Umbilical cord (tissue), 1 donor: ENCODE measurements at regions not wholly inside any gene's neighbourhood (a gene's known extent, or its start where the extent isn't known, plus 50 kb on each side); places are given as distances from the start of the nearest gene placed in this dataset.
A peak's percentile ranks its signal among the peaks of the same experiment; 100 is the strongest.

ENCODE experiments used
- DNase-seq: peaks from one replicate; pipeline ENCODE4 v3.0.0-alpha.2; 2015; ENCODE audit warnings: low spot score

- no peak for DNase-seq
Measured at GRCh38 chr1:218867941-218868626, 305.6 kb upstream of the LYPLAL1 start.

- no peak for DNase-seq
Measured at GRCh38 chr1:218869276-218869675, 304.4 kb upstream of the LYPLAL1 start.

DNA sequence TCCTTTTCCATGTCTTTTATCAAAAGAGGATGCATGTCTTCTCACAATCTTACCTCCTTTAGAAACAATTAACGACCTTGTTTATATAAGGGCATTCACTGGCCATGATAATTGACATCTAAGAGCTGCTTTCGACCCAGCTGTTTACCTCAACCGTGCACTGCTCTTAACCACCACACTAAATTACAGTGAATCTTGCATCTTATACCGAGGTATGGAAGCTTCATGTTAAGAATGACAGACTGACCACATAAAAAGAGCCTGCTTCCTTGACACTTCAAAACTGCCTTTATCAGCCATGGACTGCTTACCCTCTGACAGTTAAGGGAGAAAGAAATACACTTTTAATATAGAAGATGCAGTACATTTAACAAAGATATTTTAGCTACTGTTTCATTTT is 301.7 kb upstream of the LYPLAL1 start:
- DNase-seq, result no peak

DNA sequence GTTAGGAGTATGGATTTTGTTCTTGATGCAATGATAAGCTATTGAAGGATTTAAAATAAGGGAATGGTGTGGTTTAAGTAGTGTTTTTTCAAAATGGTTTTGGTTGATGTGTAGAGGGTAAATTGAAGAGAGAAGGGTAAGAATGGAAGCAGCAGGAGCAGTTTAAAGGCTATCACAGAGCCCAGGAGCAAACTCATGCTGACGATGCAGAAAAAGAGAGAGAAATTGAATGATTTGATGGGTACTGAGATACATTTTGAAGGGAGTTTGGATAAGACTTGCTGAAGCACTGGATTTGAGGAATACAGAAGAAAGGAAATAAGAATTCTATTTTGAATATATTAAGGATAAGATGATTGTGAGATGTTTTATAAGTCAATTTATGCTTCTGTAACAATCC is 300.8 kb upstream of the LYPLAL1 start:
- no peak for DNase-seq

- DNase-seq, result no peak
Measured at GRCh38 chr1:218874313-218874712, 299.4 kb upstream of the LYPLAL1 start.

DNA sequence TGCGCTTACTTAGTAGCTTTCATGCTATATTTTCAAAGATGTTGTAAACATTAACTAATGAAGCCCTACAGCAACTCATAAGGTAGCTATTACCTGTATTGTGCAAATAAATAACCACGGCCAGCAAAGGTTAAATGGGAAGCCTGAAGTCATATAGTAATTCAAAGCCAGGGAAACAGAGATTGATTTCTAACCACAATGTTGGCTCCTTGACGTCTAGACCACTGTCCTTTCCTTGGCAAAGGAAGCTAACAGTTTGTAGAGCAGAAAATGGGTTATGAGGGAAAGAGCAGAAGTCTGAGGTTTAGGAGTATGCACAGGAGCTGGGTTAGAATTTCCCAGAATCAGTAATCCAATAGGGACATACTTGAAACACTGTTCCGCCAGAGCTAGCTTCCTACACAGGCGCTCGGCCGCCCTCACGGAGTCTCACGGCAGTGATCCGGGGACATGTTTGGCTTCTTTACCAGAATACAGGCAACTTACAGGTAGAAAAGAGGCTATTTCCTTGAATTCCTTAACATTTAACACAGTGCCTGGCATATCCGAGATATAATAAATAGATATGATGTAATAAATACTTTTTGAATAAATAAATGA is 298.8 kb upstream of the LYPLAL1 start:
- DNase-seq, result no peak

DNA sequence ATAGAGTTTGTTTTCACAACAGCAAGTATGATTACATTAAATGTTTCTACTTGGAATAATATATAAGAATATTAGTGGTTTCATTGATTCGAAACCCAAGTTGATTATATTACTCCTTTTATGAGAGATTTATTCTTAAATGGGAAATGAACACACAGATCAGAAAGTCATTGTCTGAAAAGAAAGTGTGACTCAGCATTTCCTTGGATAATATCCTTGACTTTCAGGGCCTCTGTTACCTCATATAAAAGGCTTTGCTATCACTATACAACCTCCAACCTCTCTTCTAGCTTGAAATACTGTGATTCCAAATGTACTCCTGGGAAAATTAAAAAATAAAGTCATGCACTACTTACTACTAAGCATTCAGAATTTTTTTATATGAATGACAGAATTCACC is 295.3 kb upstream of the LYPLAL1 start:
- peak; percentile 39 for DNase-seq

GRCh38 chr1:218880484-218881060 is 293.1 kb upstream of the LYPLAL1 start:
- peak; percentile 27 for DNase-seq

DNA sequence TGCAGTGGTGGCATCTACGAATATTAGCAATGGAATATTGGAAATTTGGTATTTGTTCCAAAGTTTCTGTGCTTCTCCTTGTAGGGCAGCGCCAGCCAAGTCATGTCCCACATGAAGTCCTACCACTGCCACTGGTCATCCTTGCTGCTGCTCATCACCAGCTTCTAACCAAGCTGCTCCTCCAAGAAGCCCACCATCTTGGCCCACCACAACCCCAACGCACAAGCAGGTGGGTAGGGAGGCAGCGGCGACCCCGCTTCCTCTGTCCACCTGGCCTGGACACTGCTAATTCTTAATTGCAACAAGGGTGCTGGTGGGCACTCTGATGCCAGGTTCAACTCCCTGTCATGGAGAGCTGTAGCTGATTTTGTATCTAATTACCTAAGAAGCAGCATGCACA is 291.2 kb upstream of the LYPLAL1 start:
- no peak for DNase-seq

DNA sequence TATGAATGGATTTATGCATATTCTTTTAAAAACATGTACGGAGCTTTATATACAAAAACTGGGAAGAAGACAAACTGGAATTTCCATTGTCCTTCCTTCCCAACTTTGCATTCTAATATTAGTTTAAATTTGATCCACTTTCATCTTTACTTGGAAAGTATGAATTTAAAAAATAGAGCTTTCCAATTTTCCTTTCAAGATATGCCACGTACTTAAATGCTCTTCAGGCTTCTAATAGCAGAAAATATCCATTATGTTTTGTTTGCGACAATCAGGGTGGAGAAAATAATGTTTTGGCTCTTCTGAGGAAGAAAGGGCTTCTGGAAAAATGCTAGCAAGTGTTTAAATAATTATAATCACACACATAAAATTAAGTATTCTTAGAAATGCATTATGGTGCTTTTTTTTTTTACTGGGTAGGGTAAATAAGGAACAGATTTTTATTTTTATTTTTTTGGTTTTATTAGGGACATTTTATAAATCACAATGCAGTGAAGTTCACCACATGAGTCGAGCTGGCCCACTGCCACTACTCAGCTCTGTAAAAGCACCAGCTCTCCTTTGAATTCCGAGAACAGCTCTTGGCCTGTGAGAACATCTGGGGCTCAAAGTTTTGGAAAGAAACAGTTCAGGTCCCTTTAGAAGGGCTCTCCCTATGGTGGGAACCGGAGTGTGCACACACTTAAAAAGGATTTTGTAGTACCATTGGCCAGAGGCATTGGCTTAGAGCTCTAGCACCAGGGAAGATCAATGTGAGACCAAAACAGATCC is 287.4 kb upstream of the LYPLAL1 start:
- DNase-seq, result peak; percentile 87

DNA sequence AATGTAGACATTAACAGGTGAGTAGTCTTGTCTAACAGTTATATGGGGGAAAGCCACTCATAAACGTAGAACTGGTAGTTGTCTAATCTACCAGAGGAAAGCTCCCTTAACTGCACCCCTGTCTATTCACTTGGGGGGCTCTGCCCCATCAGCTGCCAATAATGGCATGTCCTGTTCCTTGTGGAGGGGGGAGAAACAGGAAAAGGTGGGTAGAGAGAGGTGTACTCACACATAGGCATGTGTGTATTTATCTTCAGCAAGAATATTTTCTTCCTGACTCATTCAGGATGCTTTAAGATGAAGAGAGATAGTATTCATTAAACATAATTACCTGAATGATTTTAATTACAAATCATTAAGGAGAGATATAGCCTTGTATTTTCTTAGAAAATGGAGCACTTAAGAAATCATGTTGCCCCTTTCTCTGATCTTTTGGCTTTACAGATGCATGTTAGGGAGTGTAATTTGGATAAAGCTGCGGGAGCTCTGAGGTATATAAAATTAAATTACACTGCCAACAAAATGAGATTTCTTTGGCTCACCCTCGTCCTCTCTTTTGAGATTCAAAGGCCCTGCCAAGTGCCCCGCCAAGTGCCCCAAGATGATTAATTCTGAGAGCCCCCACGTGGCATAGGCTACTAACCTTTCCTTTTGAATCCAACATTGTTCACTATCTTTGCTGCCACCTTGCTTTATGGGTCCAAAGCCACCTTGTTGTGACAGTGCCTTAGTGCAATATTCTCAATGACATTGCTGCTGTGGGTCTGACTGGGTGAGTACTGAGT is 286.3 kb upstream of the LYPLAL1 start:
- DNase-seq, result no peak

- no peak for DNase-seq
Measured at GRCh38 chr1:218890451-218890850, 283.2 kb upstream of the LYPLAL1 start.

- DNase-seq, result no peak
Measured at GRCh38 chr1:218891577-218891976, 282.1 kb upstream of the LYPLAL1 start.

DNA sequence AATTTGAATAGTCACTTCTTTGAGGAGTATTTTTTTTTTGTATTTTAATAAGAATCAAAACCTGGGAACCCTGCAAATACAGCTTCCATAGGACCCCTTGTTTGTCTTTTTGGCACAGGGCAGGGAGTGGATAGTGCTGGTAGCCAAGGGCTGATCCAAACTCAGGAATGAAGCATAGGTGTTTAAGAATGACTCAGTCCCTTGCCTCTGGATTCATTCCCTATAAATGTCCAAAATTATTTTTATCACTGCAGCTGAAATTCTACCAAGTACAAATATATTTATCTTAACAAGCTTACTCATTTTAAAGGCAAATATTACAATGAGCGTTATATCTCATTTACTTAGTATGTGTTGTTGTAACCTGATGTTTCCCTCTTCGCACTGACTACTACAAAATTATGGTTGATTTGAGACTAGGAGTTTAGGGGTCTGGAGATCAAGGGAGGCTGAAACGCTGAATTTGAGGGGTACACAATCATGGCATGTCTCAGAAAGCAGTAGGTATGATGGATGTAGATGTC is 278.6 kb upstream of the LYPLAL1 start:
- DNase-seq, result no peak

- no peak for DNase-seq
Measured at GRCh38 chr1:218896202-218896601, 277.5 kb upstream of the LYPLAL1 start.

GRCh38 chr1:218898921-218899320 is 274.8 kb upstream of the LYPLAL1 start:
- no peak for DNase-seq

DNA sequence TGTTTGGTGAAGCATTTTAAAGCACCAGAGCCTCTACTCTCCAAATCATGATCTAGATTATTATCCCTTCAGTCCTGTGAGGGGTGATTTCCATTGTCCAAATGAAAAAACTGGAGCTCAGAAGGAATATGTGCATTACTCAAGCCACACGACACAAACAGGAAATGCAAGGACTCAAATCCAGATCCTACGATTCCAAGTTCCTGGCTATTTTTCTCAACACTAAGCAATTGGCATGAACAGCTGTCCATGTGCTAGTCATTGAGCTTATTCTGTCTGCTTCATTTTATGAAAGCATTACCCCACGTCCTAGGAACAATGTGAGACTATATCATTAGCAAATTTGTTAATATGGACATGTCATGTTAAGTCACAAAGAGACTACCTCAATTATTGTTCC is 273.1 kb upstream of the LYPLAL1 start:
- DNase-seq, result no peak

- DNase-seq, result no peak
Measured at GRCh38 chr1:218904416-218904815, 269.3 kb upstream of the LYPLAL1 start.

- peak; percentile 78 for DNase-seq
Measured at GRCh38 chr1:218916720-218917119, 257.0 kb upstream of the LYPLAL1 start.

GRCh38 chr1:218917656-218918055 is 256.0 kb upstream of the LYPLAL1 start:
- DNase-seq, result no peak

GRCh38 chr1:218925777-218926176 is 247.9 kb upstream of the LYPLAL1 start:
- peak; percentile 19 for DNase-seq
